Keratinocyte (primary cell): ENCODE measurements at regions not wholly inside any gene's neighbourhood (a gene's known extent, or its start where the extent isn't known, plus 50 kb on each side); places are given as distances from the start of the nearest gene placed in this dataset.

Experiments
- DNase-seq: peaks from one replicate; pipeline ENCODE4 v3.0.0-alpha.2; 2011; ENCODE audit warnings: low read depth, missing footprints, low spot score
- FAIRE-seq: peaks from 2 replicates; lab custom pipeline; 2011; peaks lifted over from hg19 to GRCh38; lab: Jason Lieb, UNC
- H2AFZ ChIP-seq: 2 replicates; pipeline ENCODE4 v1.6.0; 2012; ENCODE audit warnings: low read length, control low read depth, inconsistent platforms; ENCODE audit not compliant: control insufficient read depth
- H3K27ac ChIP-seq: 2 replicates; pipeline ENCODE4 v1.5.1; 2011; ENCODE audit warnings: low read length; ENCODE audit not compliant: control insufficient read depth, insufficient read depth
- H3K27me3 ChIP-seq: 3 replicates; pipeline ENCODE4 v1.6.0; 2011; ENCODE audit warnings: low read length; ENCODE audit not compliant: control insufficient read depth, insufficient read depth; ENCODE audit errors: extremely low read depth
- H3K36me3 ChIP-seq, 2 experiments: 2 replicates in 1 of 2; 3 replicates in 1 of 2; pipeline ENCODE4 v1.5.1; 2011; ENCODE audit warnings: low read length in 2 of 2, mild to moderate bottlenecking in 1 of 2; ENCODE audit not compliant: control insufficient read depth in 2 of 2, insufficient read depth in 2 of 2; ENCODE audit errors: extremely low read depth in 1 of 2
- H3K4me1 ChIP-seq: 3 replicates; pipeline ENCODE4 v1.5.1; 2011; ENCODE audit warnings: low read length; ENCODE audit not compliant: control insufficient read depth, insufficient read depth; ENCODE audit errors: extremely low read depth
- H3K4me2 ChIP-seq: 3 replicates; pipeline ENCODE4 v1.6.0; 2011; ENCODE audit warnings: low read depth, low read length; ENCODE audit not compliant: control insufficient read depth, insufficient read depth; ENCODE audit errors: extremely low read depth
- H3K4me3 ChIP-seq, 3 experiments: fragments of 200-600 bp in 1 of 3; sonication (generic) in 1 of 3; 2 replicates in 2 of 3; 3 replicates in 1 of 3; pipeline ENCODE4 v1.5.1; 2011 to 2016; ENCODE audit warnings: low read length in 3 of 3, mild to moderate bottlenecking in 3 of 3, control low read depth in 2 of 3, inconsistent platforms in 1 of 3, low read depth in 1 of 3, mixed read lengths in 1 of 3, mixed run types in 1 of 3, moderate library complexity in 1 of 3; ENCODE audit not compliant: control insufficient read depth in 2 of 3, insufficient read depth in 2 of 3; ENCODE audit errors: extremely low read depth in 1 of 3
- H3K79me2 ChIP-seq: 2 replicates; pipeline ENCODE4 v1.6.0; 2012; ENCODE audit warnings: low read length; ENCODE audit not compliant: control insufficient read depth, insufficient read depth
- H3K9ac ChIP-seq: 3 replicates; pipeline ENCODE4 v1.6.0; 2011; ENCODE audit warnings: low read length; ENCODE audit not compliant: control insufficient read depth, insufficient read depth; ENCODE audit errors: extremely low read depth
- H3K9me1 ChIP-seq: 3 replicates; pipeline ENCODE4 v1.6.0; 2011; ENCODE audit warnings: low read length; ENCODE audit not compliant: control insufficient read depth, insufficient read depth; ENCODE audit errors: extremely low read depth
- H3K9me3 ChIP-seq: 2 replicates; pipeline ENCODE4 v1.5.1; 2012; ENCODE audit warnings: low read depth, low read length; ENCODE audit not compliant: control insufficient read depth
- H4K20me1 ChIP-seq: 3 replicates; pipeline ENCODE4 v1.6.0; 2011; ENCODE audit warnings: low read length; ENCODE audit not compliant: control insufficient read depth, insufficient read depth; ENCODE audit errors: extremely low read depth
- CTCF ChIP-seq, 3 experiments: IDR thresholded peaks in 1 of 3; conservative IDR thresholded peaks in 1 of 3; optimal IDR thresholded peaks in 1 of 3; 2 replicates in 2 of 3; 3 replicates in 1 of 3; pipeline versions ENCODE3 to v1.5.1; 2011; ENCODE audit warnings: low read length in 3 of 3, mild to moderate bottlenecking in 3 of 3, moderate library complexity in 2 of 3, control low read depth in 1 of 3, inconsistent platforms in 1 of 3; ENCODE audit not compliant: insufficient read depth in 2 of 3; ENCODE audit errors: extremely low read depth in 1 of 3
- EZH2 ChIP-seq: IDR thresholded peaks from one replicate; pipeline ENCODE4 v1.6.1; 2012; ENCODE audit warnings: inconsistent platforms, mild to moderate bottlenecking, low read length, moderate library complexity
- dilution Hi-C: fragments of 300-500 bp; cut with MboI; formaldehyde crosslinking; loops from one replicate; pipeline ENCODE4 v1.7.0; 2020; ENCODE audit warnings: low sequenced_read_pairs; ENCODE audit not compliant: extremely low pct_ligation_motif_present

GRCh38 chr6:140627002-140627401, 1252.6 kb upstream of the CITED2 start:
- dilution Hi-C loops, result no loop called here
- H3K36me3 ChIP-seq, result no peaks in the 10 kb centered on the region

GRCh38 chr6:140623498-140623897, 1249.0 kb upstream of the CITED2 start:
- DNase-seq, result peak; percentile 11
- H2AFZ ChIP-seq, result peak overlapping the region; percentile 26
- dilution Hi-C loops, result no loop called here

More at GRCh38 chr6:140627002-140627401, 1252.6 kb upstream of the CITED2 start:
- no peaks in the 10 kb centered on the region for H3K79me2 ChIP-seq
- no peak overlapping the region for H3K4me3 ChIP-seq
- no peaks in the 10 kb centered on the region for H3K27me3 ChIP-seq
- no peak for DNase-seq
- no peaks in the 10 kb centered on the region for H4K20me1 ChIP-seq
- TF ChIP-seq EZH2 (no peak), CTCF (optimal IDR thresholded peaks at IDR 0.05 in 1 of 3, IDR thresholded peaks at IDR 0.05 in 1 of 3, conservative IDR thresholded peaks at IDR 0.05 in 1 of 3; ENCODE audit: extremely low read depth in 1 of 3, insufficient read depth in 2 of 3, low read length in 3 of 3) (no peak)
- FAIRE-seq, result no peak
- no peaks in the 10 kb centered on the region for H3K9me1 ChIP-seq
- H3K9ac ChIP-seq, result no peak overlapping the region
- peaks cover 11% of the 10 kb centered on the region for H3K9me3 ChIP-seq
- no peak overlapping the region for H3K4me2 ChIP-seq
- peaks cover 9% of the 10 kb centered on the region for H3K4me1 ChIP-seq
- H3K27ac ChIP-seq, result no peak overlapping the region
- H2AFZ ChIP-seq, result no peak overlapping the region

More at GRCh38 chr6:140623498-140623897, 1249.0 kb upstream of the CITED2 start:
- TF ChIP-seq CTCF (optimal IDR thresholded peaks at IDR 0.05 in 1 of 3, IDR thresholded peaks at IDR 0.05 in 1 of 3, conservative IDR thresholded peaks at IDR 0.05 in 1 of 3; ENCODE audit: extremely low read depth in 1 of 3, insufficient read depth in 2 of 3, low read length in 3 of 3), result no peak
- no peak for TF ChIP-seq EZH2
- Histone ChIP-seq H3K9me1 (no peaks in the 10 kb centered on the region), H3K36me3 (no peaks in the 10 kb centered on the region), H3K4me1 (peaks cover 9% of the 10 kb centered on the region), H3K27ac (peak overlapping the region; percentile 59), H3K4me3 (no peak overlapping the region), H3K4me2 (no peak overlapping the region), H4K20me1 (no peaks in the 10 kb centered on the region), H3K27me3 (no peaks in the 10 kb centered on the region), H3K79me2 (no peaks in the 10 kb centered on the region), H3K9me3 (peaks cover 11% of the 10 kb centered on the region), H3K9ac (no peak overlapping the region)
- no peak for FAIRE-seq
